Smooth muscle cell (in vitro differentiated cells): ENCODE measurements at regions not wholly inside any gene's neighbourhood (a gene's known extent, or its start where the extent isn't known, plus 50 kb on each side); places are given as distances from the start of the nearest gene placed in this dataset.

Source experiments
- DNase-seq: peaks from one replicate; lab custom pipeline; 2025; ENCODE audit not compliant: unreplicated experiment; lab: John Stamatoyannopoulos, UW
- H2AFZ ChIP-seq: fragments of 200-600 bp; sonication (generic); 2 replicates; pipeline ENCODE4 v1.6.0; 2016; ENCODE audit warnings: antibody characterized with exemption, low read depth, mild to moderate bottlenecking
- H3F3A ChIP-seq: fragments of 200-600 bp; sonication (generic); 2 replicates; pipeline ENCODE4 v1.6.0; 2017; ENCODE audit warnings: antibody characterized with exemption, low read depth
- H3K27ac ChIP-seq: fragments of 200-600 bp; sonication (generic); 2 replicates; pipeline ENCODE4 v1.5.1; 2016; ENCODE audit warnings: low read depth, mild to moderate bottlenecking
- H3K27me3 ChIP-seq: fragments of 200-600 bp; sonication (generic); 2 replicates; pipeline ENCODE4 v1.6.1; 2016; ENCODE audit warnings: low read depth, mild to moderate bottlenecking
- H3K36me3 ChIP-seq: fragments of 200-600 bp; sonication (generic); 2 replicates; pipeline ENCODE4 v1.5.1; 2016; ENCODE audit warnings: low read depth
- H3K4me1 ChIP-seq: fragments of 200-600 bp; sonication (generic); 2 replicates; pipeline ENCODE4 v1.5.1; 2016; ENCODE audit warnings: low read depth
- H3K4me2 ChIP-seq: fragments of 200-600 bp; sonication (generic); 2 replicates; pipeline ENCODE4 v1.6.0; 2016; ENCODE audit warnings: mild to moderate bottlenecking
- H3K4me3 ChIP-seq: fragments of 200-600 bp; sonication (generic); 2 replicates; pipeline ENCODE4 v1.5.1; 2016; ENCODE audit warnings: mild to moderate bottlenecking
- H3K79me2 ChIP-seq: fragments of 200-600 bp; sonication (generic); 2 replicates; pipeline ENCODE4 v1.6.0; 2016; ENCODE audit warnings: low read depth, mild to moderate bottlenecking
- H3K9ac ChIP-seq: fragments of 200-600 bp; sonication (generic); 2 replicates; pipeline ENCODE4 v1.6.0; 2016; ENCODE audit warnings: low read depth
- H3K9me3 ChIP-seq: fragments of 200-600 bp; sonication (generic); replicated peaks from 2 replicates; pipeline ENCODE4 v1.5.1; 2016; ENCODE audit warnings: low read depth
- H4K20me1 ChIP-seq: fragments of 200-600 bp; sonication (generic); 2 replicates; pipeline ENCODE4 v1.6.0; 2016; ENCODE audit warnings: low read depth
- WGBS: methylation state at CpG from one replicate; pipeline ENCODE4 v1.1.7; 2016; ENCODE audit warnings: low lambda C conversion rate; 5-methylcytosine and 5-hydroxymethylcytosine counted together
- TF ChIP-seq, protein P1 (sequence below): fragments of 200-600 bp; sonication (generic); IDR thresholded peaks from 2 replicates; pipeline ENCODE4 v1.5.1; 2017; ENCODE audit warnings: borderline replicate concordance, mild to moderate bottlenecking, antibody characterized with exemption; ENCODE audit not compliant: insufficient read depth, poor library complexity, severe bottlenecking

DNA sequence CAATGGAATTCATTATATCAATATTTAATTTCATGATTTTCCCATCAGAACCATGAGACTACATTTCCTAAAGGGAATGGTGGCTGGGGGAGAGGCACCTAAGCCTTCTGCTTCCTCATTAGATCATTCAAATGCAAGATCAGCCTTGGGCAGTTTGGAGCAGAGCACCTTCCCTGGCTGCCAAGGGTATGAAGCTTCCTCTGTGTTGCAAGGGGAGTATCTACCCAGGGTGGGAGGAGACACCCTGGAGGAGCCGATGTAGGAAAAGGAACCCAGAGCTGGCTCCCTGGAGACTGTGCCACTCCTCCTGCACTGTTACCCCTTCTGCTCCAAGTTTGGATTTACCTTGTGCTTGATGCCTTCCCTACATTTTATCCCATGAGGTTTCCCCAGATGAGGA lies 299.7 kb upstream of the PRDM1 start:
- Histone ChIP-seq H2AFZ (no peak overlapping the region), H3K9me3 (no peaks in the 10 kb centered on the region), H3K36me3 (no peaks in the 10 kb centered on the region), H3K4me3 (no peak overlapping the region), H4K20me1 (no peaks in the 10 kb centered on the region), H3K27me3 (no peaks in the 10 kb centered on the region), H3K4me2 (no peak overlapping the region), H3K79me2 (no peaks in the 10 kb centered on the region), H3F3A (no peaks in the 10 kb centered on the region), H3K4me1 (no peaks in the 10 kb centered on the region), H3K9ac (no peak overlapping the region), H3K27ac (no peak overlapping the region)
- TF ChIP-seq, protein P1, sequence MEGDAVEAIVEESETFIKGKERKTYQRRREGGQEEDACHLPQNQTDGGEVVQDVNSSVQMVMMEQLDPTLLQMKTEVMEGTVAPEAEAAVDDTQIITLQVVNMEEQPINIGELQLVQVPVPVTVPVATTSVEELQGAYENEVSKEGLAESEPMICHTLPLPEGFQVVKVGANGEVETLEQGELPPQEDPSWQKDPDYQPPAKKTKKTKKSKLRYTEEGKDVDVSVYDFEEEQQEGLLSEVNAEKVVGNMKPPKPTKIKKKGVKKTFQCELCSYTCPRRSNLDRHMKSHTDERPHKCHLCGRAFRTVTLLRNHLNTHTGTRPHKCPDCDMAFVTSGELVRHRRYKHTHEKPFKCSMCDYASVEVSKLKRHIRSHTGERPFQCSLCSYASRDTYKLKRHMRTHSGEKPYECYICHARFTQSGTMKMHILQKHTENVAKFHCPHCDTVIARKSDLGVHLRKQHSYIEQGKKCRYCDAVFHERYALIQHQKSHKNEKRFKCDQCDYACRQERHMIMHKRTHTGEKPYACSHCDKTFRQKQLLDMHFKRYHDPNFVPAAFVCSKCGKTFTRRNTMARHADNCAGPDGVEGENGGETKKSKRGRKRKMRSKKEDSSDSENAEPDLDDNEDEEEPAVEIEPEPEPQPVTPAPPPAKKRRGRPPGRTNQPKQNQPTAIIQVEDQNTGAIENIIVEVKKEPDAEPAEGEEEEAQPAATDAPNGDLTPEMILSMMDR, result no peak
- WGBS, result 90% methylated on average over 1 of the region's 1 CpG
- DNase-seq, result no peak

DNA sequence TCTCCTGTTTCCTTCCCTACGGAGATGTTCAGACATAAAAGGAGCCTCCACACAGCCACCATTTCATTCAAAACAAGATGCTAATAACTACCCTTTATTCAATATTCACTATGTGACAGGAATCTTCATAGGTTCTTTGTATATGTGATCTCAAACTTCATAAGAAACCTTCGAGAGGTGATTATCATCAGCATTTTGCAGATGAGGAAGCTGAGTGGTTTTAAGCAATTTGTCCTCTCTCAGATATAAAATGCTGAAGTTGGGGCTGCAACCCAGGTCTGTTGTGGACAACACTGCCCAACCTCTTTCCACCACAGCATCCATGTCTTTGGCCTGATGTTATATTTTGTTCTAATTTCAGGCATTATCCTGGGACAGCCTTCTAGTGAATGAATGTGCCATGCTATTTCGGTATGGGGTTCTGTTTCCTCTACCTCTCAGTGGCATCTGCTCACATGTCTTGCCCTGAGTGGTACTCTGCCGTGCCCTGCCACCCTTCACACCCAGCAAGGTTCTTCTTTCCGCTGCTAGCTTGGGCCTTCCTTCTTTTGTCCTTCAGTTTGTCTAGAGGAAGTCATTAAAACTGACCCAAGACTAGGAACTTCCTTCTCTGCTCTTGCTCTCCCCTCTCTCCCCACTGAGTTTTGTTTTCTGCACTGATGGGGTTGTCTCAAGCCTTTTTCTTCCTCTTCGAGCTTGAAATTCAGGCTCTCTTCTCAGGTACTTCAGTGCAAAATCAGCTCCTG lies 300.9 kb upstream of the PRDM1 start:
- H3K9me3 ChIP-seq, result no peaks in the 10 kb centered on the region
- no peaks in the 10 kb centered on the region for H4K20me1 ChIP-seq
- no peaks in the 10 kb centered on the region for H3K79me2 ChIP-seq
- no peaks in the 10 kb centered on the region for H3K27me3 ChIP-seq
- no peaks in the 10 kb centered on the region for H3K4me1 ChIP-seq
- TF ChIP-seq, protein P1, result no peak
- H3K4me3 ChIP-seq, result no peak overlapping the region
- peak overlapping the region; percentile 32 for H2AFZ ChIP-seq
- no peak overlapping the region for H3K9ac ChIP-seq
- DNase-seq, result no peak
- WGBS, result 94% methylated on average over 6 of the region's 6 CpGs
- no peak overlapping the region for H3K27ac ChIP-seq
- H3K36me3 ChIP-seq, result no peaks in the 10 kb centered on the region
- H3K4me2 ChIP-seq, result no peak overlapping the region
- no peaks in the 10 kb centered on the region for H3F3A ChIP-seq

DNA sequence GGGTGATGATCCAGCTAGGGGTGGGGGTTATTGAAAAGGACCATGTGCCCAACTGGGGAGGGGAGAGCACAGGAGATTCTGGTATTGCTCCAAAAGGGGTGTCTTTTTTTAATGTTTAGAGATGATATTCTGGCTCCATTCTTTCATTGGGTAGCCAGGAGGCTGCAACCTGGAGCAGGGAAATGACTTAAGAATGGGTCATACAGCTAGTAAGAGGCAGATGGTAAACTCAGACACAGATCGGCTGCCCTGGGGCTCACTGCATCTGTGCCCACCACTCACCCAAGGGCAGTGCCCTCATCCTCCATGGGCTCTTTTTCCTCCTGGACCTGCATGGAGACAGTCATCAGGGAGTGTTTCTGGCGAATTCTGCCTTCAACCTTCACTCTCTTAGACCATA lies 302.0 kb upstream of the PRDM1 start:
- DNase-seq, result no peak
- no peak overlapping the region for H3K4me2 ChIP-seq
- no peak overlapping the region for H2AFZ ChIP-seq
- H3K27ac ChIP-seq, result no peak overlapping the region
- 91% methylated on average over 2 of the region's 2 CpGs for WGBS
- no peak overlapping the region for H3K4me3 ChIP-seq
- H3K4me1 ChIP-seq, result no peaks in the 10 kb centered on the region
- H3K9me3 ChIP-seq, result no peaks in the 10 kb centered on the region
- H4K20me1 ChIP-seq, result no peaks in the 10 kb centered on the region
- TF ChIP-seq, protein P1, result no peak
- no peaks in the 10 kb centered on the region for H3K27me3 ChIP-seq
- no peaks in the 10 kb centered on the region for H3F3A ChIP-seq
- H3K36me3 ChIP-seq, result no peaks in the 10 kb centered on the region
- H3K79me2 ChIP-seq, result no peaks in the 10 kb centered on the region
- H3K9ac ChIP-seq, result no peak overlapping the region
